H1 (cell line): ENCODE measurements at regions not wholly inside any gene's neighbourhood (a gene's known extent, or its start where the extent isn't known, plus 50 kb on each side); places are given as distances from the start of the nearest gene placed in this dataset.

Source experiments
- BRCA1 ChIP-seq: IDR thresholded peaks from 2 replicates; pipeline ENCODE4 v1.6.1; 2012; ENCODE audit warnings: low read depth, low read length, improper control_type of control experiment
- CHD7 ChIP-seq: fragments of 300-600 bp; sonication (generic); IDR thresholded peaks from 2 replicates; pipeline ENCODE4 v1.7.1; 2012; ENCODE audit warnings: low read length, moderate library complexity, mild to moderate bottlenecking, inconsistent platforms; ENCODE audit not compliant: insufficient replicate concordance
- HDAC6 ChIP-seq: IDR thresholded peaks from one replicate; pipeline ENCODE4 v1.7.1; 2012; ENCODE audit warnings: low read depth, mild to moderate bottlenecking, inconsistent platforms, low read length, moderate library complexity
- NANOG ChIP-seq: IDR thresholded peaks from 2 replicates; pipeline ENCODE4 v1.6.1; 2011; ENCODE audit warnings: low read length, low read depth, mild to moderate bottlenecking, inconsistent platforms; ENCODE audit not compliant: insufficient read depth, poor library complexity, severe bottlenecking
- RBBP5 ChIP-seq: IDR thresholded peaks from 2 replicates; pipeline ENCODE4 v1.7.1; 2012; ENCODE audit warnings: low read depth, mild to moderate bottlenecking, inconsistent platforms, low read length, moderate library complexity, borderline replicate concordance

- TF ChIP-seq CHD7 (no peak), BRCA1 (no peak), HDAC6 (no peak), RBBP5 (no peak), NANOG (no peak)
Observed at GRCh38 chr10:100677290-100677945, 68.0 kb upstream of the PAX2 start (continued).
